C4-2B (cell line): ENCODE measurements at regions not wholly inside any gene's neighbourhood (a gene's known extent, or its start where the extent isn't known, plus 50 kb on each side); places are given as distances from the start of the nearest gene placed in this dataset.
A peak's percentile ranks its signal among the peaks of the same experiment; 100 is the strongest.

Experiments
- ZFX ChIP-seq: fragments of 450-650 bp; IDR thresholded peaks from 2 replicates; pipeline ENCODE4 v1.6.1; 2017
- TF ChIP-seq, protein P1 (sequence below): fragments of 450-650 bp; conservative IDR thresholded peaks from 2 replicates; pipeline ENCODE4 v1.5.1; 2017; ENCODE audit warnings: mild to moderate bottlenecking

DNA sequence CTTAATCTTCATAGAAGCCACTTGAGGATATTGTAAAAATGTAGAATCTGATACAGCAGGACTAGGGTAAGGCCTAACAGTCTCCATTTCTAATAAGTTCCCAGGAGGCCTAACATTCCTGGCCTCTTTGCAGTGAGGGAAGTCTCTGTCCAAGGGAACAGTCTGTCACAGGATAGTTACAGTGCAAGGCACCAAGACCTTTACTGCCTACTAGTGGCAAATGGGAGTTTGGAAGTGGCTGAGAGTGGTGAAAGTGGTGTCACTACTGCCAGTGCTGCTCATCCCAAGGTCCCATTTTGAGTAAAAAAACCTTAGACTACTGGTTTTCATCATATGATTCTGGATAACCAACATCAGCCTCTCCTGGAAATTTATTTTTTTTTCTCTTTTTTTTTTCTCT is 619.5 kb upstream of the SEMA3D start:
- TF ChIP-seq, protein P1, sequence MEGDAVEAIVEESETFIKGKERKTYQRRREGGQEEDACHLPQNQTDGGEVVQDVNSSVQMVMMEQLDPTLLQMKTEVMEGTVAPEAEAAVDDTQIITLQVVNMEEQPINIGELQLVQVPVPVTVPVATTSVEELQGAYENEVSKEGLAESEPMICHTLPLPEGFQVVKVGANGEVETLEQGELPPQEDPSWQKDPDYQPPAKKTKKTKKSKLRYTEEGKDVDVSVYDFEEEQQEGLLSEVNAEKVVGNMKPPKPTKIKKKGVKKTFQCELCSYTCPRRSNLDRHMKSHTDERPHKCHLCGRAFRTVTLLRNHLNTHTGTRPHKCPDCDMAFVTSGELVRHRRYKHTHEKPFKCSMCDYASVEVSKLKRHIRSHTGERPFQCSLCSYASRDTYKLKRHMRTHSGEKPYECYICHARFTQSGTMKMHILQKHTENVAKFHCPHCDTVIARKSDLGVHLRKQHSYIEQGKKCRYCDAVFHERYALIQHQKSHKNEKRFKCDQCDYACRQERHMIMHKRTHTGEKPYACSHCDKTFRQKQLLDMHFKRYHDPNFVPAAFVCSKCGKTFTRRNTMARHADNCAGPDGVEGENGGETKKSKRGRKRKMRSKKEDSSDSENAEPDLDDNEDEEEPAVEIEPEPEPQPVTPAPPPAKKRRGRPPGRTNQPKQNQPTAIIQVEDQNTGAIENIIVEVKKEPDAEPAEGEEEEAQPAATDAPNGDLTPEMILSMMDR: peak; percentile 65
- no peak for TF ChIP-seq ZFX
